Fibroblast of lung (primary cell): ENCODE measurements at regions not wholly inside any gene's neighbourhood (a gene's known extent, or its start where the extent isn't known, plus 50 kb on each side); places are given as distances from the start of the nearest gene placed in this dataset.

Source experiments
- CTCF ChIP-seq, 2 donors: IDR thresholded peaks in 1 of 2; conservative IDR thresholded peaks in 1 of 2; 1 replicate in 1 of 2; 2 replicates in 1 of 2; pipeline ENCODE4 v1.5.1; 2011 to 2012; ENCODE audit warnings: low read length in 2 of 2, control low read depth in 1 of 2, inconsistent platforms in 1 of 2, low read depth in 1 of 2, mild to moderate bottlenecking in 1 of 2
- EZH2 ChIP-seq: IDR thresholded peaks from 2 replicates; pipeline ENCODE4 v1.5.1; 2012; ENCODE audit warnings: low read length, control low read depth, mild to moderate bottlenecking; ENCODE audit errors: missing control alignments

GRCh38 chr12:87520968-87521367 lies 508.2 kb downstream of the C12orf50 start:
- no peak for TF ChIP-seq CTCF (conservative IDR thresholded peaks at IDR 0.05 in 1 of 2, IDR thresholded peaks at IDR 0.05 in 1 of 2; ENCODE audit: low read depth in 1 of 2, low read length in 2 of 2)
- TF ChIP-seq EZH2: no peak
